ENCODE measurements at regions not wholly inside any gene's neighbourhood (a gene's known extent, or its start where the extent isn't known, plus 50 kb on each side); places are given as distances from the start of the nearest gene placed in this dataset.
"Not testable (repeated sequence)": the region's sequence is repeated elsewhere in the genome, so short reads cannot be mapped to it uniquely, and the experiment has no call there.

- Mint-ChIP-seq H3K4me1 (no peaks in the 10 kb centered on the region), H3K4me3 (no peak overlapping the region), H3K27me3 (no peaks in the 10 kb centered on the region), H3K36me3 (ENCODE audit: low read depth) (no peaks in the 10 kb centered on the region), H3K9me3 (no peaks in the 10 kb centered on the region), H3K27ac (no peak overlapping the region)
- intact Hi-C loops (cut with micrococcal nuclease): no loop called here
- DNase-seq: no peak
These were observed 205.4 kb upstream of the SEL1L start for GRCh38 chr14:81738946-81739659.

- Mint-ChIP-seq H3K4me1 (no peaks in the 10 kb centered on the region), H3K36me3 (ENCODE audit: low read depth) (no peaks in the 10 kb centered on the region), H3K27me3 (no peaks in the 10 kb centered on the region), H3K4me3 (no peak overlapping the region), H3K27ac (no peak overlapping the region), H3K9me3 (no peaks in the 10 kb centered on the region)
- DNase-seq: no peak
- intact Hi-C loops (cut with micrococcal nuclease): no loop called here
These were observed 210.0 kb upstream of the SEL1L start for GRCh38 chr14:81743605-81744004.

GRCh38 chr14:81751198-81751597 lies 217.5 kb upstream of the SEL1L start:
- no peaks in the 10 kb centered on the region for H3K9me3 Mint-ChIP-seq
- no peaks in the 10 kb centered on the region for H3K27me3 Mint-ChIP-seq

GRCh38 chr14:81759541-81759940 lies 225.9 kb upstream of the SEL1L start:
- no peak overlapping the region for H3K4me3 Mint-ChIP-seq
- no peaks in the 10 kb centered on the region for H3K27me3 Mint-ChIP-seq
- intact Hi-C loops (cut with micrococcal nuclease): no loop called here
- H3K36me3 Mint-ChIP-seq (ENCODE audit: low read depth): no peaks in the 10 kb centered on the region
- no peak for DNase-seq
- H3K9me3 Mint-ChIP-seq: no peaks in the 10 kb centered on the region
- H3K27ac Mint-ChIP-seq: no peak overlapping the region
- no peaks in the 10 kb centered on the region for H3K4me1 Mint-ChIP-seq

More at GRCh38 chr14:81751198-81751597, 217.5 kb upstream of the SEL1L start:
- no peak overlapping the region for H3K4me3 Mint-ChIP-seq
- no peak for DNase-seq
- no peak overlapping the region for H3K27ac Mint-ChIP-seq
- intact Hi-C loops (cut with micrococcal nuclease): no loop called here
- no peaks in the 10 kb centered on the region for H3K36me3 Mint-ChIP-seq (ENCODE audit: low read depth)
- no peaks in the 10 kb centered on the region for H3K4me1 Mint-ChIP-seq

GRCh38 chr14:81765651-81766275 lies 232.1 kb upstream of the SEL1L start:
- no peaks in the 10 kb centered on the region for H3K4me1 Mint-ChIP-seq
- H3K4me3 Mint-ChIP-seq: no peak overlapping the region
- no peaks in the 10 kb centered on the region for H3K27me3 Mint-ChIP-seq
- H3K36me3 Mint-ChIP-seq (ENCODE audit: low read depth): no peaks in the 10 kb centered on the region
- H3K9me3 Mint-ChIP-seq: no peaks in the 10 kb centered on the region
- intact Hi-C loops (cut with micrococcal nuclease): no loop called here
- no peak for DNase-seq
- H3K27ac Mint-ChIP-seq: no peak overlapping the region

- H3K9me3 Mint-ChIP-seq: no peaks in the 10 kb centered on the region
- no peaks in the 10 kb centered on the region for H3K4me1 Mint-ChIP-seq
- intact Hi-C loops (cut with micrococcal nuclease): no loop called here
These were observed 232.8 kb upstream of the SEL1L start for GRCh38 chr14:81766321-81766915.

GRCh38 chr14:81767266-81767995 lies 233.8 kb upstream of the SEL1L start:
- intact Hi-C loops (cut with micrococcal nuclease): no loop called here
- H3K27ac Mint-ChIP-seq: no peak overlapping the region
- DNase-seq: no peak
- no peaks in the 10 kb centered on the region for H3K4me1 Mint-ChIP-seq
- no peaks in the 10 kb centered on the region for H3K27me3 Mint-ChIP-seq
- no peak overlapping the region for H3K4me3 Mint-ChIP-seq
- no peaks in the 10 kb centered on the region for H3K36me3 Mint-ChIP-seq (ENCODE audit: low read depth)
- no peaks in the 10 kb centered on the region for H3K9me3 Mint-ChIP-seq

More at GRCh38 chr14:81766321-81766915, 232.8 kb upstream of the SEL1L start:
- DNase-seq: no peak
- H3K4me3 Mint-ChIP-seq: no peak overlapping the region
- H3K27me3 Mint-ChIP-seq: no peaks in the 10 kb centered on the region
- H3K36me3 Mint-ChIP-seq (ENCODE audit: low read depth): no peaks in the 10 kb centered on the region
- H3K27ac Mint-ChIP-seq: no peak overlapping the region

GRCh38 chr14:81771651-81772275 lies 238.1 kb upstream of the SEL1L start:
- Mint-ChIP-seq H3K9me3 (no peaks in the 10 kb centered on the region), H3K4me1 (no peaks in the 10 kb centered on the region), H3K4me3 (no peak overlapping the region), H3K36me3 (ENCODE audit: low read depth) (no peaks in the 10 kb centered on the region), H3K27ac (no peak overlapping the region), H3K27me3 (no peaks in the 10 kb centered on the region)
- DNase-seq: no peak
- intact Hi-C loops (cut with micrococcal nuclease): no loop called here

- no peaks in the 10 kb centered on the region for H3K27me3 Mint-ChIP-seq
- no peak for DNase-seq
- intact Hi-C loops (cut with micrococcal nuclease): no loop called here
- no peaks in the 10 kb centered on the region for H3K9me3 Mint-ChIP-seq
- no peak overlapping the region for H3K27ac Mint-ChIP-seq
- H3K4me3 Mint-ChIP-seq: no peak overlapping the region
- no peaks in the 10 kb centered on the region for H3K36me3 Mint-ChIP-seq (ENCODE audit: low read depth)
- no peaks in the 10 kb centered on the region for H3K4me1 Mint-ChIP-seq
These were observed 238.7 kb upstream of the SEL1L start for GRCh38 chr14:81772381-81772780.

GRCh38 chr14:81776531-81776930 lies 242.9 kb upstream of the SEL1L start:
- no peaks in the 10 kb centered on the region for H3K27me3 Mint-ChIP-seq
- H3K9me3 Mint-ChIP-seq: peaks cover 4% of the 10 kb centered on the region
- H3K36me3 Mint-ChIP-seq (ENCODE audit: low read depth): no peaks in the 10 kb centered on the region
- no peaks in the 10 kb centered on the region for H3K4me1 Mint-ChIP-seq
- H3K4me3 Mint-ChIP-seq: no peak overlapping the region
- intact Hi-C loops (cut with micrococcal nuclease): no loop called here
- DNase-seq: no peak
- no peak overlapping the region for H3K27ac Mint-ChIP-seq

- H3K27me3 Mint-ChIP-seq; H3K9me3 Mint-ChIP-seq; H3K27ac Mint-ChIP-seq; intact Hi-C loops (cut with micrococcal nuclease); H3K4me3 Mint-ChIP-seq; H3K36me3 Mint-ChIP-seq (ENCODE audit: low read depth); DNase-seq; H3K4me1 Mint-ChIP-seq: not testable (repeated sequence)
These were observed 248.1 kb upstream of the SEL1L start for GRCh38 chr14:81781798-81782197.

GRCh38 chr14:81784084-81784483 lies 250.4 kb upstream of the SEL1L start:
- Mint-ChIP-seq H3K27me3 (no peaks in the 10 kb centered on the region), H3K36me3 (ENCODE audit: low read depth) (no peaks in the 10 kb centered on the region), H3K27ac (no peak overlapping the region), H3K4me1 (no peaks in the 10 kb centered on the region), H3K9me3 (no peaks in the 10 kb centered on the region), H3K4me3 (no peak overlapping the region)
- intact Hi-C loops (cut with micrococcal nuclease): no loop called here
- no peak for DNase-seq

- intact Hi-C loops (cut with micrococcal nuclease): no loop called here
- DNase-seq: no peak
- no peaks in the 10 kb centered on the region for H3K4me1 Mint-ChIP-seq
- no peaks in the 10 kb centered on the region for H3K36me3 Mint-ChIP-seq (ENCODE audit: low read depth)
- no peak overlapping the region for H3K27ac Mint-ChIP-seq
- no peaks in the 10 kb centered on the region for H3K9me3 Mint-ChIP-seq
- no peaks in the 10 kb centered on the region for H3K27me3 Mint-ChIP-seq
- H3K4me3 Mint-ChIP-seq: no peak overlapping the region
These were observed 263.7 kb upstream of the SEL1L start for GRCh38 chr14:81797315-81797714.

GRCh38 chr14:81801921-81802320 lies 268.3 kb upstream of the SEL1L start:
- no peaks in the 10 kb centered on the region for H3K9me3 Mint-ChIP-seq
- no peak for DNase-seq
- intact Hi-C loops (cut with micrococcal nuclease): no loop called here
- no peaks in the 10 kb centered on the region for H3K27me3 Mint-ChIP-seq
- no peaks in the 10 kb centered on the region for H3K36me3 Mint-ChIP-seq (ENCODE audit: low read depth)
- no peaks in the 10 kb centered on the region for H3K4me1 Mint-ChIP-seq
- no peak overlapping the region for H3K27ac Mint-ChIP-seq
- H3K4me3 Mint-ChIP-seq: no peak overlapping the region
